NCI-H1092 treated with DMSO at 0.1 percent for 48 hours (cell line): ENCODE measurements at regions not wholly inside any gene's neighbourhood (a gene's known extent, or its start where the extent isn't known, plus 50 kb on each side); places are given as distances from the start of the nearest gene placed in this dataset.

Experiments used
- DNase-seq: peaks from one replicate; lab custom pipeline; 2025; lab: John Stamatoyannopoulos, UW

DNA sequence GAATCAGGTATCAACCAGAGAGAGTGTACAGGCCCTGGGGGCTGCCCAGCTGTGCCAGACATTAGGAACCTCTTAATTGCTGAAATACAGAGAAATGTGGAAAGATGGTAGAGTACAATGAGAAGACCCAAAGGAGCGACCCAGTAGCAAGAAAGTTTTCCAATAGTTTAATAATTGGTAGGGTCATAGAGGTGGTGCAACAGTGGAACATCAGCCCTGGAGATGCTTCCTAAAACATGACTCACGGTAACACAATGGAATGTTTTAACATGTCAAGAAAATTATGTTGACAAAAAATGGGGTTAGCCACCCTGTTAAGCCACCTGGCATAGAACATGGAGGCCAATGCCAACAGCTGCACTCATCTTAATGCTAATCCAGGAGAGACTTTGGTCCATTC, 284.1 kb downstream of the ELAVL2 start:
- no peak for DNase-seq

GRCh38 chr9:23542438-23542837, 283.6 kb downstream of the ELAVL2 start:
- DNase-seq, result no peak

DNA sequence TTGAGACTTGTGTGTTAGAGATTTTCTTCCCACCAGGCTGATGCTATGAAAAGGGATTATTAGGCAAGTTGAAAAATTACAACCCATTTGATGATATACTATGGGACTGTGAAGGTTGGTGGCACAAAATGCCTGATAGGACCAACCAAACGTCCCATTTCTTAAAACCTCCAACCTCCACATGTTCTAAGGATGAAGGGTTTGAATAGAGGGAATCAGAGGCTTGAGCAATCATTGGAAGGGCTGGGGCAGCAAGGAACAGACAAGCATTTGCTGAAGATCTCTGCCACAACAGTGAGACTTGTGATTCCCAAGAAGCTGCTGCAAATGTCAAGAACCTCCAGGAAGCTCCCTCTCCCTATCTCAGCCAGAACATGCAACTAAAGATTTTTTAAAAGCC, 283.1 kb downstream of the ELAVL2 start:
- no peak for DNase-seq

DNA sequence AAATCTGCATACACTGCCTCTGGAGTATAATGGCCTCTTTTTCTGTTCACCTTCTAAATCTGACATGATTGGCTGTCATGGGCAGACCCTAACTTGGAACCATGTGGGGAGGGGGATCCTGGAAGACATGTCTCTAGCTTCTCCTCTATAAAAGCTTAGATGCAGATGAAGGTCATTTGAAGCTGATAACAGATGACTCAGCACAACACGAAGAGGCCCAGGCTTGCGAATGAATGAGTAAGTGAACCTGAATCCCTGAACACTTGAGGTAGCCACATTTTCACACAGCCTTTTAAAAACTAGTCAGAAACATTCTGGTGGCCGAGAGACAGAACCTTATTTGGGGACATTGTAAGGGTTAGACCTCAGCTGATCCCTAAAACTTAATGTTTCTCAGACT, 282.6 kb downstream of the ELAVL2 start:
- no peak for DNase-seq

DNA sequence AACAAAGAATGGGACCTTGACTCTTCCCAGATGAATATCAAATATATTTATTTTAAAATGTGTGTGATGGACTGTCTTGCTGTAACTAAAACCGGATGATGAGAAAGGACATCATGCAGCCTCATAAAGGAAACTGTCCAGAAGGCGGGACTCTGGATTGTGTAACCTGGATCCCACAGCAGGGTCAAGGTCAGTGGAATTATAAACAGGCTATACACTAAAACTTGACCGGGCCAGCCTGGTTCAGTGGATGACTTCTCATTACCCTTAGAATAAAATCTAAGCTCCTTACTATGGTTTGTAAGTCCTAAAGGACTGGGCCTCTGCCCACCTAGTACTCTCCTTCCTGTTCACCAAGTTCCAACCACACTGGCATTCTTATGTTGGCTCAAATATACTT, 280.3 kb downstream of the ELAVL2 start:
- no peak for DNase-seq

DNA sequence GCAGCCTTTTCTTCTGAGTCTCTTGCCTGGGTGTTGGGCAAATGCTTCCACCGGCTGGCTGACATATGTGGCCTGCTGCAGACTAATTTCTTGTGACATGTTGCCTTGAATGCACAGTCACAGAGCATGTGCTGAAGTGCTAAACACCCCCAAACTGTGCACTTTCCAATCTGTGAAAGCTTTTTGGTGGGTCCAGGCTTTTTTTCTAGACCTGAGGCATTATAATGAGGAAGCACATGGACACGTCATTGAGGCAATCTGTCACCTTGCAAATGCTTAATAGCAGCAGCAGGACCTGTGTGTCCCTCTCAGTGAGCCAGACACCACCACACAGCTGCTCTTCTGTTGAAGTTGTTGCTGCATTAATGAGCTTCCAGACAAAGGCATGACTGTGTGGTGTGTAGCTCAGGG, 274.7 kb downstream of the ELAVL2 start:
- DNase-seq, result no peak

DNA sequence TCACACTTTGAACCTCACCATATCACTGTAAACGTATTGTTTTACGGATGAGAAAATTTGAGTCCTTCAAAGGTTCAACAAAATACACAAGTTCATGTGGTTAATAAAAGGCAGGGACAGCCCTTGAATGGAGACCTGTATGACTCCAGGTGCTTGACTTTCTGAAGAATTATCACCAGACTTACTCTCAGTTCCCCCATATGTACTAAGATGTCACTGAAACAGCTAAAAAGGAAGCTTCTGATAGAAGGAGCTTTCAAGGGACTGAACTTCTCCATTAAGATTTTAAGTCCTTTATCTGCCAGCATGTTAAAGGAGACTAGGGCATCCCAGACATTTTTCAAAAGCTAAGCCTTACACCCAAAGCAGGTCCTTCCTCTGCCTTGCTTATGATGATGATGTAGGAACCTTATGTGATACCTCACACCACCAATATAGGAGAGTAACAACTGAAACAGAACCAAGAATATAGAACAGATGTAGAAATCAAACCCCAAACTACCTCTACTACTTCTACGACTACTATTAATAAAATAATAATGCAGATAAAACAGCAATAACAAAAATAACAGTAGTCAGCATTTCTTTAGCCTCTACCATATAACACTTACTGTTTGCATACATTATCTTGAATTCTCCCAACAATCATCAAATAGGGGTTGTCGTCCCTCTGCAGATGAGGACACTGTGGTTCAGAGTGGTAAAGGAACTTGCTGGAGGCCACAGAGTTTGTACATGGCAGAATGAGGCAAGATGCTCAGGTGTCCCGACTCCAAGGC, 273.9 kb downstream of the ELAVL2 start:
- no peak for DNase-seq

DNA sequence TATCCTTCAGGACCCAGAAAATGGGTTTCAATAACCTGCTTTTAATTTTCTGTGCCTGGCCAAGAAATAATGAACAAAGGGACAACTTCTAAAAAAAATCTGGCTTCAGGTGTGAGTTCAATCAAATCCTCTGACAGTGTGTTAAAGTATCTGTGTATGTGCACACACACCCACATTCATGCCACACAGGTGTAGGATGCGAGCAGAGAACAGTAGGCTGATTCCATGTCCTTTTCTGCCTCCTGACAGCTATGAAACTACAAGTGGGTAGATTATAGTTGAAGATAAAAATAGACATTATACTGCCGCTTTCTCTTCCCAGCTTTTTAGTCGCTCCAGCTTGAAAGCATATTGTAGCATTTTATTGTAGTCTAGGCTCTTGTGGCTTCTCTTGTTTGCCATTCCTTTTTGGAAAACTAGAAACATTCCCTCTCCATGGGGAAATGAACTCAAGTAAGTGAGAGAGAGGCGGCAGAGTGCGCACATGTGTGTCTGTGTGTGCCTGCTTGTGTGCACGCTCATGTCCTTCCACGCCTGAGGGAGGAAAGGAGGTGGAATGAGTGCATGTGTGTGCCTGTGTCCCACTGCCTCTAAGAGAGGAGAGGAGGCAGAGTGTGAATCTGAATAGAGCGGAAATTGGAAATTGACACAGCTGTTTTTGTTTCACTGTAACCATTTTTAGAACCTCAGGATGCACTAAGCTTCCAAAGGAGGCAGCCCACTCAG, 273.0 kb downstream of the ELAVL2 start:
- no peak for DNase-seq

DNA sequence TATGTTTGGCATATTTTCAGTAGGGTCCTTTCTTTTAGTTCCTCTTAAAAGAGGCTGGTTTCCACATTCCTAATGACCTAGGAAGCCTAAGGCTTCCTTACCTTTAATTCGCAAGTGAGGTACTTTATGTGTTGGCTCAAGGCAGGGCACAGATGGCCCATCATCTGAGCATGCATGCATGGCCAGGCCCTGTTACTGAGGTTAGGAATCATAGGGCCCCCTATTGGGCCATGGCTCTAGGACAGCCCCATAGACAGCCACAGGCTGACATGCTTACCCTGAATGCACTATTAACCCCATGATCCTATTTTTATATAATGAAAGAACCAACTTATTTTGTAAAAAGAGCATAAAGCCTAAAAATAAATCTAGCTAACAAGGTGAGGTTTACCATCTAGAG, 271.4 kb downstream of the ELAVL2 start:
- no peak for DNase-seq

DNA sequence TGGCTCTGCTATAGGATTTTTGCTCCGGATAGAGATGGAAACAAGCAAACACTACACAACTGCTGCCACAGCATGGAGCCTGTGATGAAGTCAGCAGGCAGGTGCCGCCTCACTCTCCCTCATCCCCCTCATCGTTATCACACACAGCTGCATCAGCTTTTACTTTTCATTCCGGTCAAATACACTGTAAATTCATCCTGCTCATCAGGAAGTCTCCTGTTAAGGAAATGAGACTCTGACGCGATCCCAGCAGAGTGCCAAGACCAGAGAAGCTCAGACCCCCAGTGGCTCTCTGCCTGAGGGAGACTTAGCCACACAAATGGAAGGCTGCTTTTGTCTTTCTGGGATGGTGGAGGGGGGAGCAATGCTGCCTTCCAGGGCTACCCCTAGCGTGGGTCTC, 270.2 kb downstream of the ELAVL2 start:
- no peak for DNase-seq

DNA sequence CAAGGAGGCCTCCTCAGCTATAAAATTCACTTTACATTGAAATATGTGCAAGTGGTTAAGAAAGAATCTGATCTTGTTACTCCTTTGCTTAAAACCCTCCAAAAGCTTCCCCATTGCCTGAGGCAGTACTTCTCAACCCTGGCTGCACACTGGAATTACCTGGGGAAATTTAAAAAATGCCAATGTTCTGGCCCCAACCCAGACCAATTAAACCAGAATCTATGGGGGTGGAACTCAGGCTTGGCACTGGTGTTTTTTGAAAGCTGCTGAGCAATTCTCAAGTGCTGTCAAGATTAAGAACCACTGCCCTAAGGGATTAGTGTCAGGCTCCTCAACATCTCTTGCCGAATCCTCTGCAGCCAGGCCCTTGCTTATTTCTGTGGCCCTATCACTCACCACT, 269.6 kb downstream of the ELAVL2 start:
- DNase-seq, result no peak

DNA sequence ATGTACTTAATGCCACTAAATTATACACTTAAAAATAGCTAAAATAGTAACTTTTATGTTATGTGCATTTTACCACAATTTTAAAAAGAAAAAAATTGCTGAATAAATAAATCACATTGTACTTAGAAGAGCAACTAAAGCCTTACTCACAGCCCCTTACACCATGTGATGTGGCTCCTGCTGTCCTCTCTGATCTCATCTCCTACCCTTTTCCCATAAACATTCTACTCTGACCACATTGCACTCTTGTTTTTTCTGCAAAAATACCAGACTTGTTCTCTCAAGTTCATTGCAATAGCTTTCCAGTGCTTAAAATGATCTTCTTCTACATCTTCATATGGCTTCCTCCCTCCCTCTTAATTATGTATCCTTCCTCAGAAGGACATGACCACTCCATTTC, 268.4 kb downstream of the ELAVL2 start:
- DNase-seq, result no peak

DNA sequence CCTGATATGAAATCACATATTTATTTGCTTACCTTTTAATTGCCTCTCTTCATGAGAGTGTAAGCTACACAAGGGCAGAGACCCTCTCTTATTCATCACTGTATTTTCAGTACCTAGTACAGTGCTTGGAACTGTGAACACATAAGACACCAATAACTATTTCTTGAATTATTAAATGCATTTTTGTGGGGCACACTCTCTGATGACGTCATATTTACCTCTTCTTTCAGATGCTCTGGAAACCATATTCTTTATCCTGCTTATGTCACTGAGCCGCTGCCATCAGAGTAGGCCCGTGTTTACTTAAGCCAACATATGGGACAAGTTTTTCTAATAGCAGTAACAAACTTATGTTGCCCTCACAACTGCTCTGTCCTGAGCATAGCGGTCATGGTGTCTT, 266.5 kb downstream of the ELAVL2 start:
- DNase-seq, result no peak

DNA sequence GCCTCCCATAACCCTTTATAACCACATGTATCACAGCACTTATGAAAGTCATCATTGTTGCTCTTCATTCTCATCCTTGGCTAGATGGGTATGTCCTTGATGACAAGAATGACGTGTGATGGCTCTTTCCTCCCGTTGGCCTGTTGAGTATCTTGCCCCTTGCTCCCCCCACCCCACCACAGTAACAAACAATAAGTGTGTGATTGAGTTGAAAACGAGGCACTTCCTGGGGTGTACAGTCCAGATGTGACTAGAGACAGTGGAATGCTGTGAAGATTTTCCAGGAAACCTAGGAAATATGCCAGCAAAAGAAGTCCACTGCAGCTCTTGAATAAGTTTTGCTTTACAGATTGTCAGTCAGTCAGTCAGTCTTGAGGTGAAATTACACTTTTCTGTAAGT, 262.5 kb downstream of the ELAVL2 start:
- no peak for DNase-seq

DNA sequence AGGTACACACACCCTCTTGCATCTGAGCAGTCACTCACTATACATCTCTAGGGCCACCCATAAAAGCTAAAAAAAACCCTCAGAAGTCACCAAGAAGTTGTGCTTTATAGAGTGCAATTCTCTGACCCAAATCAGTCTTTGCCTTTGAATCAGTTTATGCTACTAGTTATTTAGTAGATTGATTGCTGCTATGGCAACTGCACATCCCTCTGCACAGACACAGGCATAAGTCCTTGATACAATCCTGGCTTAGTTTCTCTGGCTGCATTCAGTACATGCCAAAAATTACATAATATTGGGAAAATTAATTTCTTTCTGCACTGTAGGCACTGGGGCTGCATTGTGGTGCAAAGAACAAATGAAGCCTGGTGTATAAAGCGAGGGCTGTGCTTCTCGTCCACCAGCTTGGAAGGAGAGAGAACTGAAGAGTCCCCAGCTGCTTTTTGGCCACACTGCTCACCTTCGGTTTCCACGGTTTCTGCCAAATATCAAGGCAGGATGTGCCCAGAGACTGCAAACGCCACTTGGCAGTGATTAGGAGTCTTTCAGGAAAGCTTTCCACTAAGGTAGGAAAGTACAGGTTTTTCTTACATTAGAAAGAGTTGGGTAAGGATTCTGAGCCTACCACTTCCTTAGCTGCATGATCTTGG, 258.4 kb downstream of the ELAVL2 start:
- DNase-seq, result no peak

DNA sequence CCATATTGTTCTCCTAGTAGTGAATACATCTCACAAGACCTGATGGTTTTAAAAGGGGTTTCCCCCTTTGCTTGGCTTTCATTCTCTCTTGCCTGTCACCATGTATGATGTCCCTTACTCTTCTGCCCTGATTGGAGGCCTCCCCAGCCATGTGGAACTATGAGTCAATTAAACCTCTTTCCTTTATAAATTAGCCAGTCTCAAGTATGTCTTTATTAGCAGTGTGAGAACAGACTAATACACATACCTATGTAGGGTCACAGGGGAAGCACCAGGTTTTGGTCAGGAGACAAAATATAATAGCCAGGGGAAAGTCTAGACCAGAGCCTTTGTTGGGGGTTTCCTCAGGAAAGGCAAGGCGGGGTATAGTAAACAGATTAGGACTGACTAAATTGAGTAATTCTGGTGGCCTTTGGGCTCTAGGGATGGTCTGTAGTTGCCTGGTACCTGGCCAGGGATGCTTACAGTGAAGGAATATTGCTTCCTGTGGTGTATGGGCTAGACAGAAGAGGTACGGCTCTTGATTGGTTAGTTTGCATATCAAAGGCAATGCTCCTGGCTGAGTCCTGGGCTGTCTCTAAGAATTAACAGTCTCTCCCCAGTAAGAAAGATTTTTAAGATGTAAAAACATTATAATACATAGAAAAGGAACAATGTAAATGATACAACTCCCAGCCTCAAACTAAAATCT, 254.5 kb downstream of the ELAVL2 start:
- DNase-seq, result no peak

GRCh38 chr9:23573800-23574199, 252.2 kb downstream of the ELAVL2 start:
- DNase-seq, result no peak

DNA sequence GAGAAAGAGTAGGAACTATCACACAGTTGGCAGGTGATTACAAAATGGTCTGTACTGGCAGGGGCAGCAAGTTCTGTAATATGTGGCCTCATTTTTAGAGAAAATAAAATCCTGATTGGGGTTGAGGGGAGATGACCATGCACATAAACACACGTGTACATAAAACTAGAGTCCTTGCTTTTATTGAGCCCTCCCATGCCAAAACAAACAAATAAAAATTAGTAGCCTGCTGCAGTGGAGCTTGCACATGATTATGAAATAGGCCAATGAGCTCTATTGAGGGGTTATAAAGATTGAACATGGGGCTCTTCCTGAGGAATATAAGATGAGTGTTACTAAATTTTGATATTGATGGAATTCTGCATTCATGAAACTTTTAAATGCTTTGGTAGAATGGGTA, 248.4 kb downstream of the ELAVL2 start:
- DNase-seq, result no peak

- no peak for DNase-seq
Observed at GRCh38 chr9:23581931-23582330, 244.1 kb downstream of the ELAVL2 start.

- DNase-seq, result no peak
Observed at GRCh38 chr9:23582836-23583235, 243.2 kb downstream of the ELAVL2 start.

DNA sequence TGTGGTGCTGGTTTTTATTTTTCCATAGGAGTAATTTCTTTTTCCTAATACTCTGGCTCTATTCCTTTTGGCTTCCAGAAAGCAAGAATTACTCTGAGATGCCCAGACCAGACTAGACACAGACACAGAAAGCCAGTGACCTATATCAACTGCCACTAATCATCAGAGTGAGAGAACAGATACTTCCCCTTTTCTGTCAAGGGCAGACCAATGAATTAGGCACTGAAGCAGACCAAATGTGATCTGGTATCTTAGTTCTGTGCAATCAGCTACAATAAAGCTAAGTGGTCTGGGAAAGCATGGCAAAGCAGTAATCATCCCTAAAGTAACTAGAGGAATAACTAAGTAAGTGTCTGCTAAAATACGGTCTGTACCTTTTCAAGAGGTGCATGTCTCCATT, 239.1 kb downstream of the ELAVL2 start:
- no peak for DNase-seq

DNA sequence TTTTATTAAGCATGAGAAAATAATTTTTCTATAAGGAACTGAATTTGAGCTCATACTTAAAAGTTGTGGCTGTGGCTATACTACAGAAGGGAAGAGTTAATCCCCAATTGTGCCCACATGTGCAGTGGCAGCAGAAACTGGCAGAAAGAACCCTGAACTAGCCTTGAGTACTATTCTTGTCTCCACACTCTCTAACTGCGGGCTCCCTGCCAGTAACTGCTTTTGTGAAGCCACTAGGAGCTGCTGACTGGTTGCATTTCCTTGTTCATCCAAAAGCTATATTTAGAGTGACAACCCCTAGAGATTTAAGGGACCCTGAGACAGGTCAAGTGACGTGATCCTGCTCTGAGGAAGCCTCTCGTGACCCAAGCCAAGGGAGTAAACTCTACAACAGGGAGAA, 238.6 kb downstream of the ELAVL2 start:
- no peak for DNase-seq

- DNase-seq, result no peak
Observed at GRCh38 chr9:23587903-23588302, 238.1 kb downstream of the ELAVL2 start.
